ENCODE measurements at regions not wholly inside any gene's neighbourhood (a gene's known extent, or its start where the extent isn't known, plus 50 kb on each side); places are given as distances from the start of the nearest gene placed in this dataset.

DNA sequence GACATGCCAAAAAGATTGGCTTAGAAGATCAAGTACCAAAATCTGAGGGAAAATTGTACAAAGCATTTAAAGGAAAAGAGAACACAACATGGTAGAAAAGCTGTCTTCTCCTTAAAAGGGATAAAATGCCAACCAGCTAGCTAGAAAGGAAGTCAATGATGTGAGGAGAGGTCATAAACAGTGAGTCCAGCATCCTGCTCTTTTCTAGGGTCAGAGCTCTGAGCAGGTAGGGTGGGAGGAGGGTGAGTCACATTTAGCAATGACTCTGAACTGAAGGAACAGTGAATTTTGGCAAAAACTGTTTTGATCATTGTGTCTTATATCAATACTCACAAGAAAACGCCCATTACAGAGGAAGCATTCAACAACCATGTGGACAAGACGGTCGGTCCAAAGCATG lies 322.3 kb downstream of the DAD1 start:
- Histone ChIP-seq H3K9ac (ENCODE audit: low read depth, low read length) (no peak overlapping the region), H3K14ac (replicated peaks; ENCODE audit: low read depth, low read length) (no peak overlapping the region), H2AK5ac (ENCODE audit: low read depth, low read length) (no peak overlapping the region), H4K20me1 (ENCODE audit: insufficient read depth, low read length) (no peaks in the 10 kb centered on the region), H2AFZ (replicated peaks; ENCODE audit: low read length, poor library complexity) (no peak overlapping the region), H3K56ac (ENCODE audit: extremely low read depth, insufficient read depth, low read length) (no peak overlapping the region), H3K18ac (ENCODE audit: low read depth, low read length) (no peak overlapping the region), H2BK5ac (ENCODE audit: low read depth, low read length, poor library complexity, severe bottlenecking) (no peak overlapping the region), H3K27me3 (ENCODE audit: control insufficient read depth, insufficient read depth, low read length) (no peaks in the 10 kb centered on the region), H3K4ac (ENCODE audit: low read depth, low read length) (no peak overlapping the region), H3K27ac (ENCODE audit: insufficient read depth, low read length) (no peak overlapping the region), H3K4me2 (ENCODE audit: low read depth, low read length) (no peak overlapping the region), H4K91ac (ENCODE audit: insufficient read depth, low read depth, low read length) (no peak overlapping the region), H4K5ac (ENCODE audit: low read depth, low read length) (no peak overlapping the region), H2BK20ac (ENCODE audit: low read depth, low read length) (no peak overlapping the region), H3K36me3 (ENCODE audit: control insufficient read depth, insufficient read depth, low read length) (no peaks in the 10 kb centered on the region), H3K9me3 (ENCODE audit: control insufficient read depth, insufficient read depth, low read length) (no peaks in the 10 kb centered on the region), H4K8ac (ENCODE audit: low read depth in 2 of 2, low read length in 2 of 2) (no peak overlapping the region), H2BK120ac (ENCODE audit: low read depth, low read length) (peak overlapping the region; percentile 65; the same call in 1 of the 2 replicates), H3K4me3 (ENCODE audit: insufficient read depth, low read depth, low read length) (no peak overlapping the region), H3K23ac (ENCODE audit: low read depth, low read length) (no peak overlapping the region), H2BK15ac (ENCODE audit: low read depth, low read length) (no peak overlapping the region), H3K4me1 (ENCODE audit: control insufficient read depth, insufficient read depth, low read length) (peaks cover 7% of the 10 kb centered on the region), H3K9me1 (ENCODE audit: insufficient read depth, low read length) (peaks cover 12% of the 10 kb centered on the region), H2AK9ac (replicated peaks; ENCODE audit: low read depth, low read length, poor library complexity) (no peak overlapping the region), H3K79me1 (ENCODE audit: low read depth in 1 of 2, low read length in 2 of 2) (no peaks in the 10 kb centered on the region)
- dilution Hi-C loops (cut with HindIII; ENCODE audit: low sequenced_read_pairs, unreplicated experiment): no loop called here
- POLR2A ChIA-PET (ENCODE audit: unreplicated experiment): interaction anchor here (0.6 kb wide), 1 partner anchor 22 kb away, joined by 3 read pairs; no protein-coding TSS in a partner anchor
- DNase-seq (no peak), ATAC-seq (ENCODE audit: low read depth) (no peak)
- CTCF ChIA-PET: interaction anchor here (0.5 kb wide), 1 partner anchor 114 kb away, joined by 4 read pairs; no protein-coding TSS in a partner anchor
- TF ChIP-seq POLR2A (IDR thresholded peaks at IDR 0.05; ENCODE audit: low read depth, low read length) (no peak), SMC3 (IDR thresholded peaks at IDR 0.05; ENCODE audit: low read depth, low read length) (no peak), MAFK (IDR thresholded peaks at IDR 0.05; ENCODE audit: low read depth, low read length) (no peak), MAZ (IDR thresholded peaks at IDR 0.05; ENCODE audit: borderline replicate concordance, low read depth, low read length) (no peak), RFX5 (IDR thresholded peaks at IDR 0.05; ENCODE audit: low read depth, low read length) (no peak), BHLHE40 (IDR thresholded peaks at IDR 0.05; ENCODE audit: low read depth, low read length) (no peak), RAD21 (IDR thresholded peaks at IDR 0.05; ENCODE audit: low read length) (no peak), CHD1 (IDR thresholded peaks at IDR 0.05; ENCODE audit: low read depth, low read length) (no peak), NFE2L2 (IDR thresholded peaks at IDR 0.05; ENCODE audit: low read depth, low read length) (no peak), MXI1 (IDR thresholded peaks at IDR 0.05; ENCODE audit: borderline replicate concordance, low read depth, low read length) (no peak), RCOR1 (IDR thresholded peaks at IDR 0.05; ENCODE audit: insufficient replicate concordance, low read length) (no peak), FOS (IDR thresholded peaks at IDR 0.05; ENCODE audit: low read depth, low read length) (no peak)
- TF ChIP-seq, protein P1, sequence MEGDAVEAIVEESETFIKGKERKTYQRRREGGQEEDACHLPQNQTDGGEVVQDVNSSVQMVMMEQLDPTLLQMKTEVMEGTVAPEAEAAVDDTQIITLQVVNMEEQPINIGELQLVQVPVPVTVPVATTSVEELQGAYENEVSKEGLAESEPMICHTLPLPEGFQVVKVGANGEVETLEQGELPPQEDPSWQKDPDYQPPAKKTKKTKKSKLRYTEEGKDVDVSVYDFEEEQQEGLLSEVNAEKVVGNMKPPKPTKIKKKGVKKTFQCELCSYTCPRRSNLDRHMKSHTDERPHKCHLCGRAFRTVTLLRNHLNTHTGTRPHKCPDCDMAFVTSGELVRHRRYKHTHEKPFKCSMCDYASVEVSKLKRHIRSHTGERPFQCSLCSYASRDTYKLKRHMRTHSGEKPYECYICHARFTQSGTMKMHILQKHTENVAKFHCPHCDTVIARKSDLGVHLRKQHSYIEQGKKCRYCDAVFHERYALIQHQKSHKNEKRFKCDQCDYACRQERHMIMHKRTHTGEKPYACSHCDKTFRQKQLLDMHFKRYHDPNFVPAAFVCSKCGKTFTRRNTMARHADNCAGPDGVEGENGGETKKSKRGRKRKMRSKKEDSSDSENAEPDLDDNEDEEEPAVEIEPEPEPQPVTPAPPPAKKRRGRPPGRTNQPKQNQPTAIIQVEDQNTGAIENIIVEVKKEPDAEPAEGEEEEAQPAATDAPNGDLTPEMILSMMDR (conservative IDR thresholded peaks at IDR 0.05; ENCODE audit: low read depth, low read length): no peak
- intact Hi-C loops (cut with micrococcal nuclease): no loop called here
- in situ Hi-C loops (cut with MboI; ENCODE audit: low sequenced_read_pairs): no loop called here
- WGBS, 2 experiments (ENCODE audit: extremely low coverage in 2 of 2, insufficient read length in 1 of 2): no CpG with 5 or more reads among the region's 3 CpGs
- no TSS peak for BruUV-seq (replicated peaks)

All from IMR-90 (cell line).